A549 (cell line): ENCODE measurements at regions not wholly inside any gene's neighbourhood (a gene's known extent, or its start where the extent isn't known, plus 50 kb on each side); places are given as distances from the start of the nearest gene placed in this dataset.

ENCODE experiments used
- ATAC-seq, 2 experiments: fragments of 200-7000 bp in 1 of 2; fragments of >200 bp in 1 of 2; cut with Nextera tagmentation in 1 of 2; cut with Tn5 transposase in 1 of 2; 3 replicates each; pipeline versions ENCODE4 v1.8.0 to v1.9.1; 2018 to 2020; ENCODE audit warnings: mild to moderate bottlenecking in 1 of 2, moderate library complexity in 1 of 2
- CTCF ChIA-PET: fragments of 300-600 bp; sonication (Branson Sonifier 250); formaldehyde crosslinking; extraction: SDS; loops from one replicate; lab custom pipeline; 2021; ENCODE audit warnings: antibody characterized with exemption, inconsistent platforms; lab: Yijun Ruan, JAX
- POLR2A ChIA-PET: fragments of 350-600 bp; formaldehyde crosslinking; extraction: SDS; loops from one replicate; lab custom pipeline; 2021; ENCODE audit warnings: antibody characterized with exemption, inconsistent platforms; lab: Yijun Ruan, JAX
- DNase-seq, 2 experiments: peaks; one replicate each; pipeline versions ENCODE4 v3.0.0 to v3.0.0-alpha.2; 2011 to 2016; ENCODE audit warnings: low read depth in 1 of 2, low spot score in 1 of 2
- FAIRE-seq: peaks from 2 replicates; lab custom pipeline; 2011; peaks lifted over from hg19 to GRCh38; lab: Jason Lieb, UNC
- H3K27ac ChIP-seq, 2 experiments: fragments of >200 bp; sonication (Bioruptor Twin); formaldehyde crosslinking; 3 replicates each; pipeline ENCODE4 v1.5.1; 2016 to 2017
- H3K4me1 ChIP-seq: fragments of >200 bp; sonication (Bioruptor Twin); formaldehyde crosslinking; 3 replicates; pipeline ENCODE4 v1.6.1; 2016
- H3K4me2 ChIP-seq: fragments of >200 bp; sonication (Bioruptor Twin); formaldehyde crosslinking; 3 replicates; pipeline ENCODE4 v1.6.1; 2016
- H3K4me3 ChIP-seq: fragments of >200 bp; sonication (Bioruptor Twin); formaldehyde crosslinking; 3 replicates; pipeline ENCODE4 v1.5.1; 2016
- H3K9me3 ChIP-seq: fragments of >200 bp; sonication (Bioruptor Twin); formaldehyde crosslinking; 3 replicates; pipeline ENCODE4 v1.6.1; 2016
- BHLHE40 ChIP-seq: IDR thresholded peaks from 2 replicates; pipeline ENCODE4 v1.6.1; 2012; ENCODE audit warnings: low read depth, low read length, inconsistent platforms
- CBX8 ChIP-seq: fragments of 200-600 bp; sonication (generic); IDR thresholded peaks from 2 replicates; pipeline ENCODE4 v1.6.1; 2016
- CHD2 ChIP-seq: fragments of 150-350 bp; IDR thresholded peaks from 2 replicates; pipeline ENCODE4 v1.6.1; 2014; ENCODE audit warnings: low read length; ENCODE audit not compliant: partially characterized antibody
- EHF ChIP-seq: fragments of 250-450 bp; sonication (Bioruptor Pico); IDR thresholded peaks from 2 replicates; pipeline ENCODE4 v1.5.0; 2020; ENCODE audit warnings: mild to moderate bottlenecking
- EP300 ChIP-seq, 2 experiments: fragments of >200 bp; sonication (Bioruptor Twin); formaldehyde crosslinking; IDR thresholded peaks; 2 replicates in 1 of 2; 3 replicates in 1 of 2; pipeline ENCODE4 v1.6.1; 2016 to 2017
- FOXS1 ChIP-seq: fragments of 250-450 bp; sonication (Bioruptor Pico); IDR thresholded peaks from 2 replicates; pipeline ENCODE4 v1.5.0; 2020; ENCODE audit warnings: mild to moderate bottlenecking, moderate library complexity
- GATA3 ChIP-seq: IDR thresholded peaks from 2 replicates; pipeline ENCODE4 v1.6.1; 2012; ENCODE audit warnings: borderline replicate concordance
- HDAC2 ChIP-seq: fragments of 200-600 bp; sonication (generic); IDR thresholded peaks from 2 replicates; pipeline ENCODE4 v1.6.1; 2016
- JUNB ChIP-seq: fragments of >200 bp; sonication (Bioruptor Twin); formaldehyde crosslinking; IDR thresholded peaks from 2 replicates; pipeline ENCODE4 v1.6.1; 2016
- KDM1A ChIP-seq: fragments of 200-600 bp; sonication (generic); IDR thresholded peaks from 2 replicates; pipeline ENCODE4 v1.6.1; 2016; ENCODE audit warnings: low read depth, mild to moderate bottlenecking
- MAZ ChIP-seq: fragments of 150-350 bp; IDR thresholded peaks from 2 replicates; pipeline ENCODE4 v1.6.1; 2014; ENCODE audit warnings: antibody characterized with exemption, low read depth, low read length, borderline replicate concordance
- POLR2A ChIP-seq: IDR thresholded peaks from 2 replicates; pipeline ENCODE4 v1.6.1; 2012; ENCODE audit warnings: mild to moderate bottlenecking, low read length
- POLR2AphosphoS2 ChIP-seq: conservative IDR thresholded peaks from 2 replicates; pipeline ENCODE4 v1.6.1; 2012; ENCODE audit warnings: low read length, improper control_type of control experiment, inconsistent platforms
- RAD21 ChIP-seq, 2 experiments: fragments of >200 bp in 1 of 2; sonication (Bioruptor Twin) in 1 of 2; formaldehyde crosslinking in 1 of 2; IDR thresholded peaks in 1 of 2; conservative IDR thresholded peaks in 1 of 2; 2 replicates in 1 of 2; 3 replicates in 1 of 2; pipeline ENCODE4 v1.6.1; 2012 to 2018; ENCODE audit warnings: inconsistent platforms in 1 of 2
- RARB ChIP-seq: fragments of 250-450 bp; sonication (Bioruptor Pico); IDR thresholded peaks from 2 replicates; pipeline ENCODE4 v1.8.0; 2021; ENCODE audit warnings: mild to moderate bottlenecking, moderate library complexity
- RNF2 ChIP-seq: fragments of 200-600 bp; sonication (generic); IDR thresholded peaks from 2 replicates; pipeline ENCODE4 v1.6.1; 2016; ENCODE audit warnings: low read depth, mild to moderate bottlenecking, antibody characterized with exemption, moderate library complexity, borderline replicate concordance
- SREBF2 ChIP-seq: fragments of 450-650 bp; IDR thresholded peaks from 2 replicates; pipeline ENCODE4 v1.6.1; 2014; ENCODE audit warnings: mild to moderate bottlenecking, moderate library complexity
- ZFP36 ChIP-seq: fragments of 450-650 bp; IDR thresholded peaks from 2 replicates; pipeline ENCODE4 v1.6.1; 2014; ENCODE audit warnings: borderline replicate concordance; ENCODE audit not compliant: partially characterized antibody
- ZSCAN20 ChIP-seq: fragments of 250-450 bp; sonication (Bioruptor Pico); IDR thresholded peaks from 2 replicates; pipeline ENCODE4 v1.8.0; 2022; ENCODE audit warnings: mild to moderate bottlenecking, moderate library complexity
- WGBS: methylation state at CpG from one replicate; pipeline ENCODE4 v1.1.6; 2017; ENCODE audit errors: missing lambda C conversion rate; 5-methylcytosine and 5-hydroxymethylcytosine counted together
- TF ChIP-seq, protein P1 (sequence below): fragments of 150-350 bp; IDR thresholded peaks from 2 replicates; pipeline ENCODE4 v1.6.1; 2014; ENCODE audit warnings: low read depth, mild to moderate bottlenecking, low read length
- TF ChIP-seq, protein P2 (sequence below): IDR thresholded peaks from 2 replicates; pipeline ENCODE4 v1.6.1; 2012
- TF ChIP-seq, protein P3 (sequence below): fragments of >200 bp; sonication (Bioruptor Twin); formaldehyde crosslinking; IDR thresholded peaks from 3 replicates; pipeline ENCODE4 v1.6.1; 2016
- TF ChIP-seq, protein P4 (sequence below): fragments of 250-450 bp; sonication (Bioruptor Pico); IDR thresholded peaks from 2 replicates; pipeline ENCODE4 v1.5.0; 2021; ENCODE audit warnings: mild to moderate bottlenecking, moderate library complexity, borderline replicate concordance
- TF ChIP-seq, protein P5 (sequence below): fragments of 450-650 bp; IDR thresholded peaks from 2 replicates; pipeline ENCODE4 v1.6.1; 2014; ENCODE audit warnings: antibody characterized with exemption

DNA sequence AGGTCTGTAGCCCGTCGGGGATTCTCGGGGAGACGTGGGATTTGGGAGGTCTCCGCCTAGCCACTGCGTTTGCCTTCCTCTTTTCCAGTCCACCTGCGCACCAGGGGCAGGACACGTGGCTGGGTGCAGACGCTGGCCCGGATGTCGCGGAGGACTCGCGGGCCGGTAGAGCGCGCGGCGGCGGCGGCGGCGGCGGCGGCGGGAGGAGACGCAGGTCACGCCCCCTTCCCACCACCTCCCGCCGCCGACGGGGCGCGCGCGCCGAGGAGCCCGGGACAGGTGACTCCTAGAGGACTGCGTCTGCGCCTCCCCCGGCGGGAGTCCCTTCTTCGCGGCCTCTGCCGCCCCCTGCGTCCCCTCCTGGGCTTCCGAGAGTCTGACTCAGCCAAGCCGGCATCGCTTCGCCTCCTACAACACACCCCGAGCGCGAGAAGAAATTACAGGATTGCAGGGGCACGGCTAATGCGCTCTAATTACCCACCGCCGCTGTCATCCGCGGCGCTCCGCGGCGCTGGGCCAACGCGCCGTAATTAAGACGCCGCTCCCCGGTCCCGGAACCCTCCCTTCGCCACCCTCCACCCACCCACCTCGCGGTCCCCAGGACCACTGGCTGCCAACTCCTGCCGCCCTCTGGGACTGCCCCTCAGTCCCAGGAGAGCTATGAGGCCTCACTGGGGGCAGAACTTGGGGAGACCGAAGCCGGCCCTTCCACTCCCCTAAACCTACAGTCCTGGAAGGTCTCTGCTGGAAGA lies 124.5 kb downstream of the MRPL14 start (continued):
- TF ChIP-seq EHF (CRISPR knock-in tag) (no peak), CHD2 (no peak), MAZ (no peak), POLR2AphosphoS2 (no peak), SREBF2 (no peak), FOXS1 (CRISPR knock-in tag) (no peak), RAD21 (conservative IDR thresholded peaks at IDR 0.05 in 1 of 2, IDR thresholded peaks at IDR 0.05 in 1 of 2) (peak in 1 of 2 experiments; percentile 39; a peak in 3 of 5 replicates)

DNA sequence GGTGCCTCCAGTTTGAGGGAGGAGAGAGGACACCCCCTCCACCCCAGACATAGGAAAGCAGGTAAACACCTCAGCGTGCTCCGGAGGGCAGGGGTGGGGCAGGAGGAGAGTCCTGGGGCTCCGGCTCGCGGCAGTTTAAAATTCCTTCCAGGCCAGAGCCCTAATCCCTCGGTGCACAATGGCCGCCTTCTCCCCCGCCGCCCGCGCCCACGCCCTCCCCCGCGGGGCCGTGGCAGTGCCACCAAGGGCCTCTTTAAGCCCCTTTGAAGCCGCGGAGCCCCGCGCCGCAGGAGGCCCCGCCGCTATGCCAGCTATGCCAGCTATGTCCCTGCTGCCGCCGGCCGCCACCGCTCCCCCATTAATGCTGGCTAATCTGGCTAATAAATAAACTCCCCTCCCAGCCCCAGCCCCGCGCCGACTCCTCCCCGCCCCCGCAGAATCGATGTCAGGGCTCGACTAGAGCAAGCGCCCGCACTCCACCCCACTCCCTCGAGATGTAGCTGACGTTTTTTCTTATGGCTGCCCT lies 125.1 kb downstream of the MRPL14 start:
- WGBS: 0% methylated on average over 7 of the region's 37 CpGs
- POLR2A ChIA-PET: interaction anchor here (1.0 to 2.4 kb wide), 3 partner anchors 9 to 232 kb away, joined by 3 to 14 read pairs (median 3); partner anchors contain the start of gene VEGFA
- TF ChIP-seq BHLHE40: no peak
- no peak for TF ChIP-seq CBX8
- no peak for TF ChIP-seq HDAC2
- TF ChIP-seq KDM1A: no peak
- TF ChIP-seq RAD21 (conservative IDR thresholded peaks at IDR 0.05 in 1 of 2, IDR thresholded peaks at IDR 0.05 in 1 of 2): peak; percentile 8 to 27; a peak in 2 of 5 replicates
- TF ChIP-seq RARB (CRISPR knock-in tag): no peak
- no peak for TF ChIP-seq ZSCAN20 (CRISPR knock-in tag)
- no peak for TF ChIP-seq ZFP36
- TF ChIP-seq, protein P1, sequence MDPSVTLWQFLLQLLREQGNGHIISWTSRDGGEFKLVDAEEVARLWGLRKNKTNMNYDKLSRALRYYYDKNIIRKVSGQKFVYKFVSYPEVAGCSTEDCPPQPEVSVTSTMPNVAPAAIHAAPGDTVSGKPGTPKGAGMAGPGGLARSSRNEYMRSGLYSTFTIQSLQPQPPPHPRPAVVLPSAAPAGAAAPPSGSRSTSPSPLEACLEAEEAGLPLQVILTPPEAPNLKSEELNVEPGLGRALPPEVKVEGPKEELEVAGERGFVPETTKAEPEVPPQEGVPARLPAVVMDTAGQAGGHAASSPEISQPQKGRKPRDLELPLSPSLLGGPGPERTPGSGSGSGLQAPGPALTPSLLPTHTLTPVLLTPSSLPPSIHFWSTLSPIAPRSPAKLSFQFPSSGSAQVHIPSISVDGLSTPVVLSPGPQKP: no peak
- peak; percentile 26; the same call in 1 of the 2 replicates for TF ChIP-seq JUNB
- no peak; the same call in 1 of the 2 replicates for TF ChIP-seq POLR2A
- TF ChIP-seq, protein P2, sequence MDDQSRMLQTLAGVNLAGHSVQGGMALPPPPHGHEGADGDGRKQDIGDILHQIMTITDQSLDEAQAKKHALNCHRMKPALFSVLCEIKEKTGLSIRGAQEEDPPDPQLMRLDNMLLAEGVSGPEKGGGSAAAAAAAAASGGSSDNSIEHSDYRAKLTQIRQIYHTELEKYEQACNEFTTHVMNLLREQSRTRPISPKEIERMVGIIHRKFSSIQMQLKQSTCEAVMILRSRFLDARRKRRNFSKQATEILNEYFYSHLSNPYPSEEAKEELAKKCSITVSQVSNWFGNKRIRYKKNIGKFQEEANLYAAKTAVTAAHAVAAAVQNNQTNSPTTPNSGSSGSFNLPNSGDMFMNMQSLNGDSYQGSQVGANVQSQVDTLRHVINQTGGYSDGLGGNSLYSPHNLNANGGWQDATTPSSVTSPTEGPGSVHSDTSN: no peak
- TF ChIP-seq, protein P3, sequence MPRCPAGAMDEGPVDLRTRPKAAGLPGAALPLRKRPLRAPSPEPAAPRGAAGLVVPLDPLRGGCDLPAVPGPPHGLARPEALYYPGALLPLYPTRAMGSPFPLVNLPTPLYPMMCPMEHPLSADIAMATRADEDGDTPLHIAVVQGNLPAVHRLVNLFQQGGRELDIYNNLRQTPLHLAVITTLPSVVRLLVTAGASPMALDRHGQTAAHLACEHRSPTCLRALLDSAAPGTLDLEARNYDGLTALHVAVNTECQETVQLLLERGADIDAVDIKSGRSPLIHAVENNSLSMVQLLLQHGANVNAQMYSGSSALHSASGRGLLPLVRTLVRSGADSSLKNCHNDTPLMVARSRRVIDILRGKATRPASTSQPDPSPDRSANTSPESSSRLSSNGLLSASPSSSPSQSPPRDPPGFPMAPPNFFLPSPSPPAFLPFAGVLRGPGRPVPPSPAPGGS: no peak
- no peak for TF ChIP-seq RNF2
- peak; percentile 25 to 86; a peak in 2 of 5 replicates for TF ChIP-seq EP300 (IDR thresholded peaks at IDR 0.05)
- peak; percentile 83 for TF ChIP-seq GATA3
- TF ChIP-seq, protein P4, sequence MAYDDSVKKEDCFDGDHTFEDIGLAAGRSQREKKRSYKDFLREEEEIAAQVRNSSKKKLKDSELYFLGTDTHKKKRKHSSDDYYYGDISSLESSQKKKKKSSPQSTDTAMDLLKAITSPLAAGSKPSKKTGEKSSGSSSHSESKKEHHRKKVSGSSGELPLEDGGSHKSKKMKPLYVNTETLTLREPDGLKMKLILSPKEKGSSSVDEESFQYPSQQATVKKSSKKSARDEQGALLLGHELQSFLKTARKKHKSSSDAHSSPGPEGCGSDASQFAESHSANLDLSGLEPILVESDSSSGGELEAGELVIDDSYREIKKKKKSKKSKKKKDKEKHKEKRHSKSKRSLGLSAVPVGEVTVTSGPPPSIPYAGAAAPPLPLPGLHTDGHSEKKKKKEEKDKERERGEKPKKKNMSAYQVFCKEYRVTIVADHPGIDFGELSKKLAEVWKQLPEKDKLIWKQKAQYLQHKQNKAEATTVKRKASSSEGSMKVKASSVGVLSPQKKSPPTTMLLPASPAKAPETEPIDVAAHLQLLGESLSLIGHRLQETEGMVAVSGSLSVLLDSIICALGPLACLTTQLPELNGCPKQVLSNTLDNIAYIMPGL (CRISPR knock-in tag): no peak
- TF ChIP-seq, protein P5, sequence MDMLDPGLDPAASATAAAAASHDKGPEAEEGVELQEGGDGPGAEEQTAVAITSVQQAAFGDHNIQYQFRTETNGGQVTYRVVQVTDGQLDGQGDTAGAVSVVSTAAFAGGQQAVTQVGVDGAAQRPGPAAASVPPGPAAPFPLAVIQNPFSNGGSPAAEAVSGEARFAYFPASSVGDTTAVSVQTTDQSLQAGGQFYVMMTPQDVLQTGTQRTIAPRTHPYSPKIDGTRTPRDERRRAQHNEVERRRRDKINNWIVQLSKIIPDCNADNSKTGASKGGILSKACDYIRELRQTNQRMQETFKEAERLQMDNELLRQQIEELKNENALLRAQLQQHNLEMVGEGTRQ: no peak
- TF ChIP-seq, all 56 proteins: peak for 4
- Histone ChIP-seq H3K27ac (peak overlapping the region; percentile 100), H3K4me2 (peak overlapping the region; percentile 100), H3K4me3 (peak overlapping the region; percentile 60), H3K4me1 (peaks cover 65% of the 10 kb centered on the region), H3K9me3 (no peaks in the 10 kb centered on the region)
- peak; percentile 35 to 60 for ATAC-seq
- no peak for FAIRE-seq
- CTCF ChIA-PET: interaction anchor here (0.6 to 2.4 kb wide), 7 partner anchors 13 to 232 kb away, joined by 3 to 8 read pairs (median 5); partner anchors contain the start of gene VEGFA
- DNase-seq: peak in 1 of 2 experiments; percentile 74
